NCI-H146 (cell line): ENCODE measurements at regions not wholly inside any gene's neighbourhood (a gene's known extent, or its start where the extent isn't known, plus 50 kb on each side); places are given as distances from the start of the nearest gene placed in this dataset.

Experiments
- DNase-seq: peaks from one replicate; lab custom pipeline; 2025; lab: John Stamatoyannopoulos, UW

- DNase-seq, result no peak
Measured at GRCh38 chr2:196315388-196316049, 144.1 kb upstream of the STK17B start.

- DNase-seq, result no peak
Measured at GRCh38 chr2:196316050-196316430, 144.7 kb upstream of the STK17B start.

- DNase-seq, result no peak
Measured at GRCh38 chr2:196318517-196319377, 147.4 kb upstream of the STK17B start.

GRCh38 chr2:196322973-196323810 is 151.8 kb upstream of the STK17B start:
- DNase-seq, result no peak

- no peak for DNase-seq
Measured at GRCh38 chr2:196324211-196324610, 152.8 kb upstream of the STK17B start.

- no peak for DNase-seq
Measured at GRCh38 chr2:196328088-196328680, 156.8 kb upstream of the STK17B start.

GRCh38 chr2:196329959-196330358 is 158.6 kb upstream of the STK17B start:
- DNase-seq, result peak; percentile 36

GRCh38 chr2:196330645-196331044 is 159.3 kb upstream of the STK17B start:
- DNase-seq, result peak; percentile 15

- peak; percentile 22 for DNase-seq
Measured at GRCh38 chr2:196331143-196331542, 159.8 kb upstream of the STK17B start.

GRCh38 chr2:196331851-196332250 is 160.5 kb upstream of the STK17B start:
- DNase-seq, result peak; percentile 6

GRCh38 chr2:196333397-196333796 is 162.0 kb upstream of the STK17B start:
- no peak for DNase-seq

- no peak for DNase-seq
Measured at GRCh38 chr2:196334710-196335109, 163.3 kb upstream of the STK17B start.

- no peak for DNase-seq
Measured at GRCh38 chr2:196335221-196335634, 163.8 kb upstream of the STK17B start.

GRCh38 chr2:196336207-196336606 is 164.8 kb upstream of the STK17B start:
- DNase-seq, result no peak

GRCh38 chr2:196336715-196337114 is 165.3 kb upstream of the STK17B start:
- DNase-seq, result no peak

GRCh38 chr2:196337208-196337953 is 166.0 kb upstream of the STK17B start:
- peak; percentile 14 for DNase-seq

- DNase-seq, result no peak
Measured at GRCh38 chr2:196338440-196338839, 167.1 kb upstream of the STK17B start.

GRCh38 chr2:196341277-196341841 is 170.0 kb upstream of the STK17B start:
- no peak for DNase-seq

- DNase-seq, result no peak
Measured at GRCh38 chr2:196344397-196344796, 173.0 kb upstream of the STK17B start.

GRCh38 chr2:196353717-196354116 is 182.3 kb upstream of the STK17B start:
- DNase-seq, result no peak

- DNase-seq, result no peak
Measured at GRCh38 chr2:196354186-196354585, 182.8 kb upstream of the STK17B start.
